Neural cell (in vitro differentiated cells): ENCODE measurements at regions not wholly inside any gene's neighbourhood (a gene's known extent, or its start where the extent isn't known, plus 50 kb on each side); places are given as distances from the start of the nearest gene placed in this dataset.

ENCODE experiments used
- H2AFZ ChIP-seq: fragments of 200-600, 300-800 bp; sonication (generic), shearing (Covaris generic); 2 replicates; pipeline ENCODE4 v1.6.0; 2014; ENCODE audit warnings: low read depth, mild to moderate bottlenecking, antibody characterized with exemption, low read length, moderate library complexity
- H3F3A ChIP-seq: fragments of 200-600 bp; shearing (Covaris generic); 2 replicates; pipeline ENCODE4 v1.6.1; 2016; ENCODE audit warnings: mild to moderate bottlenecking, moderate library complexity, mixed read lengths, antibody characterized with exemption, low read length; ENCODE audit not compliant: insufficient read depth, poor library complexity, severe bottlenecking
- H3K27ac ChIP-seq: fragments of 200-600, 300-800 bp; sonication (generic), shearing (Covaris generic); 2 replicates; pipeline ENCODE4 v1.5.1; 2014; ENCODE audit warnings: mild to moderate bottlenecking, low read length, moderate library complexity
- H3K27me3 ChIP-seq: fragments of 300-800, 200-600 bp; sonication (generic), shearing (Covaris generic); 2 replicates; pipeline ENCODE4 v1.6.0; 2014; ENCODE audit warnings: mild to moderate bottlenecking, low read depth, low read length, moderate library complexity; ENCODE audit not compliant: insufficient read depth
- H3K36me3 ChIP-seq: fragments of 300-800, 200-600 bp; sonication (generic), shearing (Covaris generic); 2 replicates; pipeline ENCODE4 v1.5.1; 2014; ENCODE audit warnings: mild to moderate bottlenecking, antibody characterized with exemption, low read length, moderate library complexity; ENCODE audit not compliant: insufficient read depth
- H3K4me2 ChIP-seq: fragments of 300-800, 200-600 bp; sonication (generic), shearing (Covaris generic); 2 replicates; pipeline ENCODE4 v1.6.0; 2014; ENCODE audit warnings: mild to moderate bottlenecking, low read length
- H3K4me3 ChIP-seq: fragments of 300-800, 200-600 bp; sonication (generic), shearing (Covaris generic); 2 replicates; pipeline ENCODE4 v1.5.1; 2014; ENCODE audit warnings: mild to moderate bottlenecking, low read length, moderate library complexity
- H3K79me2 ChIP-seq: fragments of 200-600 bp; shearing (Covaris generic); replicated peaks from 2 replicates; pipeline ENCODE4 v1.6.0; 2014; ENCODE audit warnings: mild to moderate bottlenecking, low read length, moderate library complexity; ENCODE audit not compliant: insufficient read depth
- H3K9ac ChIP-seq: fragments of 300-800, 200-600 bp; sonication (generic), shearing (Covaris generic); 2 replicates; pipeline ENCODE4 v1.6.1; 2016; ENCODE audit warnings: mild to moderate bottlenecking, low read length, mixed read lengths
- H3K9me2 ChIP-seq: fragments of 200-600 bp; shearing (Covaris generic); 2 replicates; pipeline ENCODE4 v1.6.1; 2016; ENCODE audit warnings: mild to moderate bottlenecking, low read length, mixed read lengths; ENCODE audit not compliant: insufficient read depth
- H3K9me3 ChIP-seq: fragments of 200-600, 300-800 bp; sonication (generic), shearing (Covaris generic); 2 replicates; pipeline ENCODE4 v1.6.1; 2016; ENCODE audit warnings: mild to moderate bottlenecking, mixed run types, low read length, moderate library complexity, mixed read lengths
- H4K20me1 ChIP-seq: fragments of 200-600 bp; shearing (Covaris generic); 2 replicates; pipeline ENCODE4 v1.6.1; 2016; ENCODE audit warnings: mild to moderate bottlenecking, mixed run types; ENCODE audit not compliant: insufficient read depth
- EP300 ChIP-seq: fragments of 450-650 bp; conservative IDR thresholded peaks from 2 replicates; pipeline ENCODE4 v1.6.1; 2014; ENCODE audit warnings: antibody characterized with exemption, mild to moderate bottlenecking, moderate library complexity; ENCODE audit not compliant: poor library complexity, severe bottlenecking
- EZH2 ChIP-seq: fragments of 200-600, 300-800 bp; shearing (Covaris generic), sonication (generic); IDR thresholded peaks from 2 replicates; pipeline ENCODE4 v1.6.1; 2014; ENCODE audit warnings: antibody characterized with exemption, low read length, borderline replicate concordance, mild to moderate bottlenecking; ENCODE audit not compliant: insufficient read depth, poor library complexity, severe bottlenecking
- MXI1 ChIP-seq: fragments of 450-650 bp; conservative IDR thresholded peaks from 2 replicates; pipeline ENCODE4 v1.6.1; 2014; ENCODE audit warnings: antibody characterized with exemption, mild to moderate bottlenecking; ENCODE audit not compliant: poor library complexity, severe bottlenecking
- POLR2AphosphoS5 ChIP-seq: IDR thresholded peaks from 2 replicates; pipeline ENCODE4 v1.6.1; 2012
- RAD21 ChIP-seq: fragments of 450-650 bp; conservative IDR thresholded peaks from 2 replicates; pipeline ENCODE4 v1.6.1; 2014; ENCODE audit warnings: antibody characterized with exemption, mild to moderate bottlenecking, moderate library complexity
- REST ChIP-seq: IDR thresholded peaks from 2 replicates; pipeline ENCODE4 v1.6.1; 2012; ENCODE audit warnings: borderline replicate concordance
- SMC3 ChIP-seq: fragments of 450-650 bp; conservative IDR thresholded peaks from 2 replicates; pipeline ENCODE4 v1.6.1; 2014; ENCODE audit warnings: antibody characterized with exemption, mild to moderate bottlenecking, moderate library complexity; ENCODE audit not compliant: poor library complexity
- TAF1 ChIP-seq: IDR thresholded peaks from 2 replicates; pipeline ENCODE4 v1.6.1; 2012; ENCODE audit warnings: low read depth
- TF ChIP-seq, protein P1 (sequence below): fragments of 450-650 bp; IDR thresholded peaks from 2 replicates; pipeline ENCODE4 v1.5.1; 2014; ENCODE audit warnings: antibody characterized with exemption, mild to moderate bottlenecking, moderate library complexity; ENCODE audit not compliant: poor library complexity, severe bottlenecking

- no peak for TF ChIP-seq EZH2
- TF ChIP-seq REST = no peak
- no peak for TF ChIP-seq EP300
- no peak for TF ChIP-seq SMC3
- no peak for TF ChIP-seq RAD21
- TF ChIP-seq, protein P1, sequence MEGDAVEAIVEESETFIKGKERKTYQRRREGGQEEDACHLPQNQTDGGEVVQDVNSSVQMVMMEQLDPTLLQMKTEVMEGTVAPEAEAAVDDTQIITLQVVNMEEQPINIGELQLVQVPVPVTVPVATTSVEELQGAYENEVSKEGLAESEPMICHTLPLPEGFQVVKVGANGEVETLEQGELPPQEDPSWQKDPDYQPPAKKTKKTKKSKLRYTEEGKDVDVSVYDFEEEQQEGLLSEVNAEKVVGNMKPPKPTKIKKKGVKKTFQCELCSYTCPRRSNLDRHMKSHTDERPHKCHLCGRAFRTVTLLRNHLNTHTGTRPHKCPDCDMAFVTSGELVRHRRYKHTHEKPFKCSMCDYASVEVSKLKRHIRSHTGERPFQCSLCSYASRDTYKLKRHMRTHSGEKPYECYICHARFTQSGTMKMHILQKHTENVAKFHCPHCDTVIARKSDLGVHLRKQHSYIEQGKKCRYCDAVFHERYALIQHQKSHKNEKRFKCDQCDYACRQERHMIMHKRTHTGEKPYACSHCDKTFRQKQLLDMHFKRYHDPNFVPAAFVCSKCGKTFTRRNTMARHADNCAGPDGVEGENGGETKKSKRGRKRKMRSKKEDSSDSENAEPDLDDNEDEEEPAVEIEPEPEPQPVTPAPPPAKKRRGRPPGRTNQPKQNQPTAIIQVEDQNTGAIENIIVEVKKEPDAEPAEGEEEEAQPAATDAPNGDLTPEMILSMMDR = no peak
- TF ChIP-seq MXI1 = no peak
- TF ChIP-seq TAF1 = no peak
- no peak for TF ChIP-seq POLR2AphosphoS5
- Histone ChIP-seq H3K9ac (no peak overlapping the region), H3K9me2 (no peaks in the 10 kb centered on the region), H2AFZ (no peak overlapping the region), H3K4me3 (no peak overlapping the region), H3K79me2 (no peaks in the 10 kb centered on the region), H3K36me3 (no peaks in the 10 kb centered on the region), H4K20me1 (no peaks in the 10 kb centered on the region), H3K4me2 (no peak overlapping the region), H3F3A (peaks cover 3% of the 10 kb centered on the region), H3K27ac (no peak overlapping the region), H3K27me3 (no peaks in the 10 kb centered on the region), H3K9me3 (no peaks in the 10 kb centered on the region)
Measured at GRCh38 chr21:32182449-32182848, 96.4 kb downstream of the MIS18A start.

DNA sequence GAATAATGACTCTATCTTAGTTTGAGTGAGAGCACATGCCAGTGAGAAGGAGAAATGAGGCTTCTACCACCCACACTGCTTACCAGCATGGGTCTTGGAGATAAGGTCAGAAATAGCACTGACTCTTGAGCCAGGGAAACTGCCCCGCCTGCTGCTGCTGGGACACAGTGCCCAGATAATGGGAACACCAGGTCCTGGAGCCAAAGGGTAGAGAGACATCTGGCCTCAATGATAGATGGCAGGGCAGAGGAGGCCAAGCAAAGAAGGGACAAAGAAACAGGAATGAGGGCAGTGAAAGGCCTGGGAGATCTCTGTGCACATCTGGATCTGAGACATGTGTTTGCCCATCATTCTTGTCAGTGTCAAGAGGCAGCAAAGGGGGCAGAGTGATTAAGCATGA is 97.4 kb downstream of the MIS18A start:
- Histone ChIP-seq H3K9ac (no peak overlapping the region), H3K27ac (no peak overlapping the region), H3K9me3 (no peaks in the 10 kb centered on the region), H2AFZ (no peak overlapping the region), H3K9me2 (no peaks in the 10 kb centered on the region), H3K36me3 (no peaks in the 10 kb centered on the region), H3K27me3 (no peaks in the 10 kb centered on the region), H3F3A (peaks cover 2% of the 10 kb centered on the region), H3K79me2 (no peaks in the 10 kb centered on the region), H3K4me2 (no peak overlapping the region), H3K4me3 (no peak overlapping the region), H4K20me1 (no peaks in the 10 kb centered on the region)
- TF ChIP-seq RAD21 (no peak), REST (no peak), MXI1 (no peak), SMC3 (no peak), EZH2 (no peak), EP300 (no peak), POLR2AphosphoS5 (no peak)
